ENCODE measurements at regions not wholly inside any gene's neighbourhood (a gene's known extent, or its start where the extent isn't known, plus 50 kb on each side); places are given as distances from the start of the nearest gene placed in this dataset.

DNA sequence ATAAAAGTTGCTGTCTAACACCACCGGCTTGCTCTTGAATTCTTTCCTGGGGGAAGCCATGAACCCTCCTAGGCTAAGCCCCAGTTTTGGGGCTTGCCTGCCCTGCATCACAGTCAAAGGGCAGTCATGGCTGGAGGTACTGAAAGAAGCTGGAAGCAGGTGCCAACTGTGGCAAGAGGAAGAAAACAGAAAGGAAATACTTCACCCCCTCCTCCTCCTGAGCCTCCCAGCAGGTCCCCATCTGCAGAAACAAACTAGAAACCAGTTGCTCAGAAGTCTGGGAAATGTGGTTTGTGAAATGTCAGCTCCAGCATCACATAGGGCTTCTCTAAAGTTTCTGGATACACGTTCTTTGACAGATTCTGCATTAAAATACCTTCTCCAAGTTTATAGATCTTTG, 150.0 kb upstream of the PSMD7 start:
- Histone ChIP-seq H3K27ac (ENCODE audit: low read depth, low read length) (no peak overlapping the region), H3K27me3 (ENCODE audit: insufficient read depth, low read length) (peaks cover 6% of the 10 kb centered on the region; the same call in 1 of the 2 replicates), H2AFZ (ENCODE audit: low read depth, low read length, poor library complexity, severe bottlenecking) (no peak overlapping the region), H3K9ac (ENCODE audit: low read length) (no peak overlapping the region), H4K20me1 (ENCODE audit: insufficient read depth) (no peaks in the 10 kb centered on the region), H3K9me3 (ENCODE audit: control insufficient read depth in 1 of 2, insufficient read depth in 1 of 2, low read depth in 1 of 2, low read length in 2 of 2) (0 out of 4 replicates have a peak, but pooled peaks cover 0 to 1% of the 10 kb centered on the region in 2 experiments), H3K79me2 (ENCODE audit: insufficient read depth, low read length) (no peaks in the 10 kb centered on the region), H3K36me3 (ENCODE audit: control insufficient read depth in 1 of 2, insufficient read depth in 2 of 2, low read length in 2 of 2) (no peaks in the 10 kb centered on the region), H3K4me3 (replicated peaks in 1 of 2; ENCODE audit: low read depth in 1 of 2, low read length in 2 of 2) (no peak overlapping the region), H3K9me2 (ENCODE audit: insufficient read depth) (no peaks in the 10 kb centered on the region), H3K4me1 (ENCODE audit: control insufficient read depth in 1 of 2, insufficient read depth in 2 of 2, low read length in 2 of 2) (no peaks in the 10 kb centered on the region), H3K4me2 (ENCODE audit: low read length) (no peak overlapping the region)
- DNase-seq (ENCODE audit: low read depth, low spot score) (no peak), ATAC-seq (no peak)
- BruUV-seq (replicated peaks), result no TSS peak
- POLR2A ChIA-PET, result no interaction called here
- CTCF ChIA-PET, result no interaction called here
- intact Hi-C loops (cut with micrococcal nuclease), result no loop called here
- TF ChIP-seq CBX3 (IDR thresholded peaks at IDR 0.05; ENCODE audit: low read depth) (no peak), SRF (IDR thresholded peaks at IDR 0.05; ENCODE audit: low read depth) (no peak), JUND (IDR thresholded peaks at IDR 0.05) (no peak), SP1 (IDR thresholded peaks at IDR 0.05; ENCODE audit: low read depth) (no peak), EZH2 (IDR thresholded peaks at IDR 0.05) (no peak), EGR1 (IDR thresholded peaks at IDR 0.05; ENCODE audit: low read depth) (no peak), POLR2A (IDR thresholded peaks at IDR 0.05; ENCODE audit: borderline replicate concordance, extremely low read depth, insufficient read depth, insufficient read length) (no peak), ELF1 (IDR thresholded peaks at IDR 0.05; ENCODE audit: borderline replicate concordance, low read depth) (no peak), RAD21 (IDR thresholded peaks at IDR 0.05; ENCODE audit: low read depth) (no peak), SIN3A (IDR thresholded peaks at IDR 0.05; ENCODE audit: low read depth) (no peak), CEBPB (IDR thresholded peaks at IDR 0.05; ENCODE audit: low read depth) (no peak), EZH2phosphoT487 (IDR thresholded peaks at IDR 0.05; ENCODE audit: borderline replicate concordance) (no peak), FOSL1 (IDR thresholded peaks at IDR 0.05; ENCODE audit: low read depth) (no peak), ZFX (IDR thresholded peaks at IDR 0.05) (no peak), YY1 (IDR thresholded peaks at IDR 0.05; ENCODE audit: extremely low read depth, insufficient replicate concordance, low read depth, low read length) (no peak)
- TF ChIP-seq, protein P1, sequence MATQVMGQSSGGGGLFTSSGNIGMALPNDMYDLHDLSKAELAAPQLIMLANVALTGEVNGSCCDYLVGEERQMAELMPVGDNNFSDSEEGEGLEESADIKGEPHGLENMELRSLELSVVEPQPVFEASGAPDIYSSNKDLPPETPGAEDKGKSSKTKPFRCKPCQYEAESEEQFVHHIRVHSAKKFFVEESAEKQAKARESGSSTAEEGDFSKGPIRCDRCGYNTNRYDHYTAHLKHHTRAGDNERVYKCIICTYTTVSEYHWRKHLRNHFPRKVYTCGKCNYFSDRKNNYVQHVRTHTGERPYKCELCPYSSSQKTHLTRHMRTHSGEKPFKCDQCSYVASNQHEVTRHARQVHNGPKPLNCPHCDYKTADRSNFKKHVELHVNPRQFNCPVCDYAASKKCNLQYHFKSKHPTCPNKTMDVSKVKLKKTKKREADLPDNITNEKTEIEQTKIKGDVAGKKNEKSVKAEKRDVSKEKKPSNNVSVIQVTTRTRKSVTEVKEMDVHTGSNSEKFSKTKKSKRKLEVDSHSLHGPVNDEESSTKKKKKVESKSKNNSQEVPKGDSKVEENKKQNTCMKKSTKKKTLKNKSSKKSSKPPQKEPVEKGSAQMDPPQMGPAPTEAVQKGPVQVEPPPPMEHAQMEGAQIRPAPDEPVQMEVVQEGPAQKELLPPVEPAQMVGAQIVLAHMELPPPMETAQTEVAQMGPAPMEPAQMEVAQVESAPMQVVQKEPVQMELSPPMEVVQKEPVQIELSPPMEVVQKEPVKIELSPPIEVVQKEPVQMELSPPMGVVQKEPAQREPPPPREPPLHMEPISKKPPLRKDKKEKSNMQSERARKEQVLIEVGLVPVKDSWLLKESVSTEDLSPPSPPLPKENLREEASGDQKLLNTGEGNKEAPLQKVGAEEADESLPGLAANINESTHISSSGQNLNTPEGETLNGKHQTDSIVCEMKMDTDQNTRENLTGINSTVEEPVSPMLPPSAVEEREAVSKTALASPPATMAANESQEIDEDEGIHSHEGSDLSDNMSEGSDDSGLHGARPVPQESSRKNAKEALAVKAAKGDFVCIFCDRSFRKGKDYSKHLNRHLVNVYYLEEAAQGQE (IDR thresholded peaks at IDR 0.05; ENCODE audit: low read depth), result no peak
- TF ChIP-seq, protein P2, sequence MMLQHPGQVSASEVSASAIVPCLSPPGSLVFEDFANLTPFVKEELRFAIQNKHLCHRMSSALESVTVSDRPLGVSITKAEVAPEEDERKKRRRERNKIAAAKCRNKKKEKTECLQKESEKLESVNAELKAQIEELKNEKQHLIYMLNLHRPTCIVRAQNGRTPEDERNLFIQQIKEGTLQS (IDR thresholded peaks at IDR 0.05), result no peak
- TF ChIP-seq, protein P3, sequence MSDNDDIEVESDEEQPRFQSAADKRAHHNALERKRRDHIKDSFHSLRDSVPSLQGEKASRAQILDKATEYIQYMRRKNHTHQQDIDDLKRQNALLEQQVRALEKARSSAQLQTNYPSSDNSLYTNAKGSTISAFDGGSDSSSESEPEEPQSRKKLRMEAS (IDR thresholded peaks at IDR 0.05), result no peak
- TF ChIP-seq, protein P4, sequence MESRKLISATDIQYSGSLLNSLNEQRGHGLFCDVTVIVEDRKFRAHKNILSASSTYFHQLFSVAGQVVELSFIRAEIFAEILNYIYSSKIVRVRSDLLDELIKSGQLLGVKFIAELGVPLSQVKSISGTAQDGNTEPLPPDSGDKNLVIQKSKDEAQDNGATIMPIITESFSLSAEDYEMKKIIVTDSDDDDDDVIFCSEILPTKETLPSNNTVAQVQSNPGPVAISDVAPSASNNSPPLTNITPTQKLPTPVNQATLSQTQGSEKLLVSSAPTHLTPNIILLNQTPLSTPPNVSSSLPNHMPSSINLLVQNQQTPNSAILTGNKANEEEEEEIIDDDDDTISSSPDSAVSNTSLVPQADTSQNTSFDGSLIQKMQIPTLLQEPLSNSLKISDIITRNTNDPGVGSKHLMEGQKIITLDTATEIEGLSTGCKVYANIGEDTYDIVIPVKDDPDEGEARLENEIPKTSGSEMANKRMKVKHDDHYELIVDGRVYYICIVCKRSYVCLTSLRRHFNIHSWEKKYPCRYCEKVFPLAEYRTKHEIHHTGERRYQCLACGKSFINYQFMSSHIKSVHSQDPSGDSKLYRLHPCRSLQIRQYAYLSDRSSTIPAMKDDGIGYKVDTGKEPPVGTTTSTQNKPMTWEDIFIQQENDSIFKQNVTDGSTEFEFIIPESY (IDR thresholded peaks at IDR 0.05; ENCODE audit: extremely low read depth, insufficient replicate concordance, low read length), result no peak
- TF ChIP-seq, protein P5, sequence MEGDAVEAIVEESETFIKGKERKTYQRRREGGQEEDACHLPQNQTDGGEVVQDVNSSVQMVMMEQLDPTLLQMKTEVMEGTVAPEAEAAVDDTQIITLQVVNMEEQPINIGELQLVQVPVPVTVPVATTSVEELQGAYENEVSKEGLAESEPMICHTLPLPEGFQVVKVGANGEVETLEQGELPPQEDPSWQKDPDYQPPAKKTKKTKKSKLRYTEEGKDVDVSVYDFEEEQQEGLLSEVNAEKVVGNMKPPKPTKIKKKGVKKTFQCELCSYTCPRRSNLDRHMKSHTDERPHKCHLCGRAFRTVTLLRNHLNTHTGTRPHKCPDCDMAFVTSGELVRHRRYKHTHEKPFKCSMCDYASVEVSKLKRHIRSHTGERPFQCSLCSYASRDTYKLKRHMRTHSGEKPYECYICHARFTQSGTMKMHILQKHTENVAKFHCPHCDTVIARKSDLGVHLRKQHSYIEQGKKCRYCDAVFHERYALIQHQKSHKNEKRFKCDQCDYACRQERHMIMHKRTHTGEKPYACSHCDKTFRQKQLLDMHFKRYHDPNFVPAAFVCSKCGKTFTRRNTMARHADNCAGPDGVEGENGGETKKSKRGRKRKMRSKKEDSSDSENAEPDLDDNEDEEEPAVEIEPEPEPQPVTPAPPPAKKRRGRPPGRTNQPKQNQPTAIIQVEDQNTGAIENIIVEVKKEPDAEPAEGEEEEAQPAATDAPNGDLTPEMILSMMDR (IDR thresholded peaks at IDR 0.05 in 2 of 3, conservative IDR thresholded peaks at IDR 0.05 in 1 of 3; ENCODE audit: borderline replicate concordance in 1 of 3, insufficient read depth in 1 of 3, low read depth in 2 of 3, low read length in 2 of 3), result no peak
- RAD21 ChIA-PET (ENCODE audit: low non-redundant PET in 1 of 2, low total read pairs in 2 of 2, uncharacterized antibody in 2 of 2, unreplicated experiment in 2 of 2), result no interaction called here
